PC-3 (cell line): ENCODE measurements at regions not wholly inside any gene's neighbourhood (a gene's known extent, or its start where the extent isn't known, plus 50 kb on each side); places are given as distances from the start of the nearest gene placed in this dataset.

Source experiments
- ATAC-seq: fragments of 200-7000 bp; cut with Tn5 transposase; 2 replicates; pipeline ENCODE4 v1.9.1; 2020; ENCODE audit warnings: mild to moderate bottlenecking, moderate library complexity
- BruUV-seq: library from RNA; stranded (reverse); fragments of 400-500 nt; replicated peaks from 2 replicates; lab custom pipeline; 2021; lab: Mats Ljungman, UMichigan
- CTCF ChIA-PET: fragments of 300-600 bp; sonication (Branson Sonifier 250); formaldehyde crosslinking; loops from one replicate; lab custom pipeline; 2022; ENCODE audit warnings: antibody characterized with exemption; lab: Charles Lee
- POLR2A ChIA-PET: fragments of 300-600 bp; sonication (Branson Sonifier 250); formaldehyde crosslinking; loops from one replicate; lab custom pipeline; 2022; ENCODE audit warnings: antibody characterized with exemption; ENCODE audit not compliant: unreplicated experiment; lab: Charles Lee
- DNase-seq: peaks from one replicate; pipeline ENCODE4 v3.0.0-alpha.2; 2015
- H2AFZ ChIP-seq: fragments of 300-600 bp; sonication (generic); 2 replicates; pipeline ENCODE4 v1.6.0; 2016; ENCODE audit warnings: antibody characterized with exemption, low read length
- H3F3A ChIP-seq: fragments of 300-600 bp; sonication (generic); one replicate; pipeline ENCODE4 v1.6.0; 2017; ENCODE audit warnings: antibody characterized with exemption, low read length, control low read depth, mild to moderate bottlenecking; ENCODE audit not compliant: unreplicated experiment
- H3K27ac ChIP-seq: fragments of 300-600 bp; sonication (generic); 2 replicates; pipeline ENCODE4 v1.5.1; 2016; ENCODE audit warnings: mild to moderate bottlenecking, low read length
- H3K27me3 ChIP-seq: fragments of 300-600 bp; sonication (generic); 2 replicates; pipeline ENCODE4 v1.6.1; 2016; ENCODE audit warnings: low read length, mixed read lengths
- H3K36me3 ChIP-seq: fragments of 300-600 bp; sonication (generic); 2 replicates; pipeline ENCODE4 v1.6.1; 2016; ENCODE audit warnings: low read depth, mixed run types, low read length, mixed read lengths
- H3K4me1 ChIP-seq: fragments of 300-600 bp; sonication (generic); 2 replicates; pipeline ENCODE4 v1.5.1; 2016; ENCODE audit warnings: low read length; ENCODE audit not compliant: insufficient read depth
- H3K4me2 ChIP-seq: fragments of 300-600 bp; sonication (generic); 2 replicates; pipeline ENCODE4 v1.6.0; 2016; ENCODE audit warnings: low read length
- H3K4me3 ChIP-seq: fragments of 300-600 bp; sonication (generic); 2 replicates; pipeline ENCODE4 v1.5.1; 2016; ENCODE audit warnings: mild to moderate bottlenecking, low read length, mixed read lengths
- H3K79me2 ChIP-seq: fragments of 300-600 bp; sonication (generic); 2 replicates; pipeline ENCODE4 v1.6.1; 2017; ENCODE audit warnings: low read length, mixed read lengths
- H3K9ac ChIP-seq: fragments of 300-600 bp; sonication (generic); 2 replicates; pipeline ENCODE4 v1.6.0; 2016; ENCODE audit warnings: mild to moderate bottlenecking, low read length
- H3K9me2 ChIP-seq: fragments of 300-600 bp; sonication (generic); replicated peaks from 2 replicates; pipeline ENCODE4 v1.6.1; 2016; ENCODE audit warnings: mixed run types, low read length, mixed read lengths
- H3K9me3 ChIP-seq: fragments of 300-600 bp; sonication (generic); 2 replicates; pipeline ENCODE4 v1.6.1; 2016; ENCODE audit warnings: low read length, mixed read lengths
- H4K20me1 ChIP-seq: fragments of 300-600 bp; sonication (generic); 2 replicates; pipeline ENCODE4 v1.6.1; 2016; ENCODE audit warnings: low read length, mixed read lengths
- EZH2 ChIP-seq: fragments of 300-600 bp; sonication (generic); IDR thresholded peaks from one replicate; pipeline ENCODE4 v1.6.1; 2017; ENCODE audit warnings: antibody characterized with exemption, mild to moderate bottlenecking, low read length; ENCODE audit not compliant: unreplicated experiment
- EZH2phosphoT487 ChIP-seq: fragments of 300-600 bp; sonication (generic); IDR thresholded peaks from 2 replicates; pipeline ENCODE4 v1.6.1; 2018; ENCODE audit warnings: mild to moderate bottlenecking, antibody characterized with exemption, low read length, borderline replicate concordance
- intact Hi-C: fragments of 100-400 bp; cut with micrococcal nuclease; formaldehyde crosslinking; loops from 2 replicates; pipeline ENCODE4 v1.9.0; 2023
- TF ChIP-seq, protein P1 (sequence below): fragments of 300-600 bp; sonication (generic); conservative IDR thresholded peaks from 2 replicates; pipeline ENCODE4 v1.5.1; 2017; ENCODE audit warnings: antibody characterized with exemption, low read depth, mild to moderate bottlenecking, low read length

DNA sequence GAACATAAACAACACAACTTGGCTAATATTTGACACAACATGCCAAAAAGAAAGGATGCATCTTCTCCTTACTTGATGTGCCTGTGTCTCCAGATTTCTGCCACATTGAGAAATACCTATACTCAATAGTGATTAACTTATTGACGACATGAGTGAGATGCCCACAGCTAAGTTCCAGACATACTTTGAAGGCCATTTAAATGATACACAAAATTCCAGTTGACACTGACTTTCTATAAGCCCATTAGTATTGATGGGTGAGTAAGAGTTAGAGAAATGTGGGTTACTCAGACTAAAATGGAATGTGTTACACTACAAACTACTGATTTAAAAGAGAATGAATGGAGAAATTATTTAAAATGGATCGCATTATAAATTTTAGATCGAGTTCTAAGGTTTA lies 838.2 kb upstream of the MGAT4C start:
- Histone ChIP-seq H3K9ac (no peak overlapping the region), H4K20me1 (no peaks in the 10 kb centered on the region), H3K9me2 (no peaks in the 10 kb centered on the region), H3K79me2 (no peaks in the 10 kb centered on the region), H3K4me3 (no peak overlapping the region), H2AFZ (no peak overlapping the region), H3K4me2 (no peak overlapping the region), H3K36me3 (no peaks in the 10 kb centered on the region), H3K9me3 (no peaks in the 10 kb centered on the region), H3F3A (no peaks in the 10 kb centered on the region), H3K27ac (no peak overlapping the region), H3K4me1 (no peaks in the 10 kb centered on the region), H3K27me3 (no peaks in the 10 kb centered on the region)
- intact Hi-C loops, result no loop called here
- no TSS peak for BruUV-seq
- DNase-seq, result no peak
- no peak for TF ChIP-seq EZH2
- ATAC-seq, result no peak
- CTCF ChIA-PET, result no interaction called here
- POLR2A ChIA-PET, result no interaction called here

- ATAC-seq, result no peak
- no TSS peak for BruUV-seq
- H2AFZ ChIP-seq, result no peak overlapping the region
- H3K27me3 ChIP-seq, result no peaks in the 10 kb centered on the region
- CTCF ChIA-PET, result no interaction called here
- no peak overlapping the region for H3K9ac ChIP-seq
- intact Hi-C loops, result no loop called here
- no peaks in the 10 kb centered on the region for H3F3A ChIP-seq
- H3K4me2 ChIP-seq, result no peak overlapping the region
- H3K27ac ChIP-seq, result no peak overlapping the region
- no peaks in the 10 kb centered on the region for H3K9me2 ChIP-seq
- H3K36me3 ChIP-seq, result no peaks in the 10 kb centered on the region
- POLR2A ChIA-PET, result no interaction called here
- no peaks in the 10 kb centered on the region for H3K9me3 ChIP-seq
- no peak for DNase-seq
- no peaks in the 10 kb centered on the region for H3K4me1 ChIP-seq
- TF ChIP-seq, protein P1, sequence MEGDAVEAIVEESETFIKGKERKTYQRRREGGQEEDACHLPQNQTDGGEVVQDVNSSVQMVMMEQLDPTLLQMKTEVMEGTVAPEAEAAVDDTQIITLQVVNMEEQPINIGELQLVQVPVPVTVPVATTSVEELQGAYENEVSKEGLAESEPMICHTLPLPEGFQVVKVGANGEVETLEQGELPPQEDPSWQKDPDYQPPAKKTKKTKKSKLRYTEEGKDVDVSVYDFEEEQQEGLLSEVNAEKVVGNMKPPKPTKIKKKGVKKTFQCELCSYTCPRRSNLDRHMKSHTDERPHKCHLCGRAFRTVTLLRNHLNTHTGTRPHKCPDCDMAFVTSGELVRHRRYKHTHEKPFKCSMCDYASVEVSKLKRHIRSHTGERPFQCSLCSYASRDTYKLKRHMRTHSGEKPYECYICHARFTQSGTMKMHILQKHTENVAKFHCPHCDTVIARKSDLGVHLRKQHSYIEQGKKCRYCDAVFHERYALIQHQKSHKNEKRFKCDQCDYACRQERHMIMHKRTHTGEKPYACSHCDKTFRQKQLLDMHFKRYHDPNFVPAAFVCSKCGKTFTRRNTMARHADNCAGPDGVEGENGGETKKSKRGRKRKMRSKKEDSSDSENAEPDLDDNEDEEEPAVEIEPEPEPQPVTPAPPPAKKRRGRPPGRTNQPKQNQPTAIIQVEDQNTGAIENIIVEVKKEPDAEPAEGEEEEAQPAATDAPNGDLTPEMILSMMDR, result no peak
- TF ChIP-seq EZH2, result no peak
- no peaks in the 10 kb centered on the region for H4K20me1 ChIP-seq
- H3K79me2 ChIP-seq, result no peaks in the 10 kb centered on the region
- H3K4me3 ChIP-seq, result no peak overlapping the region
Measured at GRCh38 chr12:87092421-87092820, 836.2 kb upstream of the MGAT4C start.

- Histone ChIP-seq H3K9me2 (no peaks in the 10 kb centered on the region), H3K4me2 (peak overlapping the region; percentile 46), H3K4me3 (no peak overlapping the region), H2AFZ (no peak overlapping the region), H3F3A (no peaks in the 10 kb centered on the region), H3K27me3 (no peaks in the 10 kb centered on the region), H3K9ac (no peak overlapping the region), H3K9me3 (no peaks in the 10 kb centered on the region), H3K27ac (peak overlapping the region; percentile 79), H3K36me3 (no peaks in the 10 kb centered on the region), H4K20me1 (no peaks in the 10 kb centered on the region), H3K4me1 (peaks cover 21% of the 10 kb centered on the region), H3K79me2 (no peaks in the 10 kb centered on the region)
- no TSS peak for BruUV-seq
- CTCF ChIA-PET, result no interaction called here
- POLR2A ChIA-PET, result interaction anchor here (0.6 kb wide), 1 partner anchor 129 kb away, joined by 4 read pairs; no protein-coding TSS in a partner anchor
- DNase-seq (peak; percentile 79), ATAC-seq (peak; percentile 98)
- intact Hi-C loops, result loop anchor here (2.0 kb wide), 1 partner anchor 74 kb away; no protein-coding TSS in a partner anchor
- TF ChIP-seq EZH2phosphoT487, result no peak
- TF ChIP-seq, protein P1, result no peak
- TF ChIP-seq EZH2, result no peak
Measured at GRCh38 chr12:87086118-87086891, 830.1 kb upstream of the MGAT4C start.
